ENCODE measurements at regions not wholly inside any gene's neighbourhood (a gene's known extent, or its start where the extent isn't known, plus 50 kb on each side); places are given as distances from the start of the nearest gene placed in this dataset.

DNA sequence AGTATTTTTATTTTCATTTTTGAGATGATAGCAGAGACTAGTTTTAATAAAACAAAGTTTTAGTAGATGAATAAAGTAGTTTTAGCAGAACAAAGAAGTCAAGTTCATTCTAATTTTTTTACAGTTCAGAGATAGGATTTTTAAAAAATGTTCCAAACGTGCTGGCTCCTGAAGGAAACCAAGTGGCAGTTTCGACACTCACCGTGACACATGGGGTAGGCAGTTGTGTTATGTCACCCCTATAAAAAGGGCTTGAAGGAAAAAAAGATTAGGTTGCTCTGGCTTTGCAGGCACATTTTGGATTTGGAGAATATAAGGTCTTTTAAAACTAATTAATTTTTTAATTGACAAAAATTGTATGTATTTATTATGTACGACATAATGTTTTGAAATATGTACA lies 305.2 kb downstream of the NDFIP2 start:
- TF ChIP-seq, protein P1, sequence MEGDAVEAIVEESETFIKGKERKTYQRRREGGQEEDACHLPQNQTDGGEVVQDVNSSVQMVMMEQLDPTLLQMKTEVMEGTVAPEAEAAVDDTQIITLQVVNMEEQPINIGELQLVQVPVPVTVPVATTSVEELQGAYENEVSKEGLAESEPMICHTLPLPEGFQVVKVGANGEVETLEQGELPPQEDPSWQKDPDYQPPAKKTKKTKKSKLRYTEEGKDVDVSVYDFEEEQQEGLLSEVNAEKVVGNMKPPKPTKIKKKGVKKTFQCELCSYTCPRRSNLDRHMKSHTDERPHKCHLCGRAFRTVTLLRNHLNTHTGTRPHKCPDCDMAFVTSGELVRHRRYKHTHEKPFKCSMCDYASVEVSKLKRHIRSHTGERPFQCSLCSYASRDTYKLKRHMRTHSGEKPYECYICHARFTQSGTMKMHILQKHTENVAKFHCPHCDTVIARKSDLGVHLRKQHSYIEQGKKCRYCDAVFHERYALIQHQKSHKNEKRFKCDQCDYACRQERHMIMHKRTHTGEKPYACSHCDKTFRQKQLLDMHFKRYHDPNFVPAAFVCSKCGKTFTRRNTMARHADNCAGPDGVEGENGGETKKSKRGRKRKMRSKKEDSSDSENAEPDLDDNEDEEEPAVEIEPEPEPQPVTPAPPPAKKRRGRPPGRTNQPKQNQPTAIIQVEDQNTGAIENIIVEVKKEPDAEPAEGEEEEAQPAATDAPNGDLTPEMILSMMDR (IDR thresholded peaks at IDR 0.05), result no peak
- no peak for TF ChIP-seq POLR2A (IDR thresholded peaks at IDR 0.05)
